ENCODE measurements at regions not wholly inside any gene's neighbourhood (a gene's known extent, or its start where the extent isn't known, plus 50 kb on each side); places are given as distances from the start of the nearest gene placed in this dataset.

DNA sequence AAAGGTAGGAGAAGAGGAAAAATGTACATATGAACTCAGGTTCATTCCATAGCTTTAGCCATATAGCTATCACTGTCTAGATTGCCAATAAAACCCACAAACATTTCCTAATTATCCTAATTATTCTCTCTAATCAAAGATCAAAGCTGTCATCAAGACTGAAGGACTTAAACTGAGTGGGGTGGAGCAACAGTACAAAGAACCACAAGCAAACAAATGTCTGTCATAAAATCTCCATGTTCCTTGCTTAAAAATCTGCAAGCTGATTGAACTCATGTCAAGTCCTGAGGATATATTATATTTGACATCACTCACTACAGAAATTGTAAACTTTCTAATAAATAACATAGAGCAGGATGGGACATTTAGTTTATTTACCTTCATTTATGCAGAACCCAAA lies 315.9 kb downstream of the SNX13 start:
- no TSS peak for BruUV-seq (replicated peaks)
- Mint-ChIP-seq H3K27me3 (ENCODE audit: insufficient read depth, unreplicated experiment) (no peaks in the 10 kb centered on the region), H3K27ac (ENCODE audit: low read depth, unreplicated experiment) (peak overlapping the region; percentile 57), H3K4me3 (ENCODE audit: unreplicated experiment) (no peak overlapping the region), H3K4me1 (ENCODE audit: insufficient read depth, unreplicated experiment) (peaks cover 19% of the 10 kb centered on the region), H3K9me3 (ENCODE audit: unreplicated experiment) (no peaks in the 10 kb centered on the region), H3K36me3 (ENCODE audit: insufficient read depth, unreplicated experiment) (no peaks in the 10 kb centered on the region)
- intact Hi-C loops (cut with micrococcal nuclease): no loop called here
- POLR2A ChIA-PET: interaction anchor here (0.7 to 1.8 kb wide), 4 partner anchors 9 to 72 kb away, joined by 4 to 7 read pairs (median 6); no protein-coding TSS in a partner anchor
- CTCF ChIA-PET: interaction anchor here (0.7 kb wide), 1 partner anchor 45 kb away, joined by 3 read pairs; no protein-coding TSS in a partner anchor
- TF ChIP-seq, protein P1, sequence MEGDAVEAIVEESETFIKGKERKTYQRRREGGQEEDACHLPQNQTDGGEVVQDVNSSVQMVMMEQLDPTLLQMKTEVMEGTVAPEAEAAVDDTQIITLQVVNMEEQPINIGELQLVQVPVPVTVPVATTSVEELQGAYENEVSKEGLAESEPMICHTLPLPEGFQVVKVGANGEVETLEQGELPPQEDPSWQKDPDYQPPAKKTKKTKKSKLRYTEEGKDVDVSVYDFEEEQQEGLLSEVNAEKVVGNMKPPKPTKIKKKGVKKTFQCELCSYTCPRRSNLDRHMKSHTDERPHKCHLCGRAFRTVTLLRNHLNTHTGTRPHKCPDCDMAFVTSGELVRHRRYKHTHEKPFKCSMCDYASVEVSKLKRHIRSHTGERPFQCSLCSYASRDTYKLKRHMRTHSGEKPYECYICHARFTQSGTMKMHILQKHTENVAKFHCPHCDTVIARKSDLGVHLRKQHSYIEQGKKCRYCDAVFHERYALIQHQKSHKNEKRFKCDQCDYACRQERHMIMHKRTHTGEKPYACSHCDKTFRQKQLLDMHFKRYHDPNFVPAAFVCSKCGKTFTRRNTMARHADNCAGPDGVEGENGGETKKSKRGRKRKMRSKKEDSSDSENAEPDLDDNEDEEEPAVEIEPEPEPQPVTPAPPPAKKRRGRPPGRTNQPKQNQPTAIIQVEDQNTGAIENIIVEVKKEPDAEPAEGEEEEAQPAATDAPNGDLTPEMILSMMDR (IDR thresholded peaks at IDR 0.05; ENCODE audit: unreplicated experiment): no peak
- no peak for DNase-seq (ENCODE audit: unreplicated experiment)

GRCh38 chr7:17625043-17625442 lies 315.3 kb downstream of the SNX13 start:
- POLR2A ChIA-PET: interaction anchor here (1.6 to 1.8 kb wide), 3 partner anchors 8 to 26 kb away, joined by 5 to 7 read pairs (median 6); no protein-coding TSS in a partner anchor
- Mint-ChIP-seq H3K4me3 (ENCODE audit: unreplicated experiment) (no peak overlapping the region), H3K4me1 (ENCODE audit: insufficient read depth, unreplicated experiment) (peaks cover 19% of the 10 kb centered on the region), H3K27me3 (ENCODE audit: insufficient read depth, unreplicated experiment) (no peaks in the 10 kb centered on the region), H3K36me3 (ENCODE audit: insufficient read depth, unreplicated experiment) (no peaks in the 10 kb centered on the region), H3K27ac (ENCODE audit: low read depth, unreplicated experiment) (no peak overlapping the region), H3K9me3 (ENCODE audit: unreplicated experiment) (no peaks in the 10 kb centered on the region)
- intact Hi-C loops (cut with micrococcal nuclease): no loop called here
- CTCF ChIA-PET: interaction anchor here (0.6 kb wide), 1 partner anchor 84 kb away, joined by 3 read pairs; no protein-coding TSS in a partner anchor
- DNase-seq (ENCODE audit: unreplicated experiment): no peak
- TF ChIP-seq, protein P1 (IDR thresholded peaks at IDR 0.05; ENCODE audit: unreplicated experiment): no peak
- BruUV-seq (replicated peaks): no TSS peak

GRCh38 chr7:17626235-17626634 lies 314.1 kb downstream of the SNX13 start:
- no peak overlapping the region for H3K4me3 Mint-ChIP-seq (ENCODE audit: unreplicated experiment)
- CTCF ChIA-PET: no interaction called here

GRCh38 chr7:17631061-17631460 lies 309.2 kb downstream of the SNX13 start:
- Mint-ChIP-seq H3K36me3 (ENCODE audit: insufficient read depth, unreplicated experiment) (no peaks in the 10 kb centered on the region), H3K9me3 (ENCODE audit: unreplicated experiment) (peaks cover 6% of the 10 kb centered on the region), H3K4me3 (ENCODE audit: unreplicated experiment) (no peak overlapping the region), H3K27ac (ENCODE audit: low read depth, unreplicated experiment) (no peak overlapping the region), H3K27me3 (ENCODE audit: insufficient read depth, unreplicated experiment) (no peaks in the 10 kb centered on the region), H3K4me1 (ENCODE audit: insufficient read depth, unreplicated experiment) (peaks cover 20% of the 10 kb centered on the region)
- ChIA-PET POLR2A (interaction anchor here (0.6 to 1.7 kb wide), 3 partner anchors 24 to 501 kb away, joined by 3 to 4 read pairs (median 3); no protein-coding TSS in a partner anchor), CTCF (interaction anchor here (0.6 to 1.1 kb wide), 5 partner anchors 17 to 574 kb away, joined by 3 to 4 read pairs (median 3); no protein-coding TSS in a partner anchor)
- DNase-seq (ENCODE audit: unreplicated experiment): no peak
- BruUV-seq (replicated peaks): no TSS peak
- TF ChIP-seq, protein P1 (IDR thresholded peaks at IDR 0.05; ENCODE audit: unreplicated experiment): no peak
- intact Hi-C loops (cut with micrococcal nuclease): no loop called here

More at GRCh38 chr7:17626235-17626634, 314.1 kb downstream of the SNX13 start:
- Mint-ChIP-seq H3K9me3 (ENCODE audit: unreplicated experiment) (no peaks in the 10 kb centered on the region), H3K36me3 (ENCODE audit: insufficient read depth, unreplicated experiment) (no peaks in the 10 kb centered on the region), H3K27ac (ENCODE audit: low read depth, unreplicated experiment) (no peak overlapping the region), H3K4me1 (ENCODE audit: insufficient read depth, unreplicated experiment) (peaks cover 19% of the 10 kb centered on the region), H3K27me3 (ENCODE audit: insufficient read depth, unreplicated experiment) (no peaks in the 10 kb centered on the region)
- intact Hi-C loops (cut with micrococcal nuclease): no loop called here
- BruUV-seq (replicated peaks): no TSS peak
- DNase-seq (ENCODE audit: unreplicated experiment): no peak
- POLR2A ChIA-PET: interaction anchor here (1.0 kb wide), 1 partner anchor 9 kb away, joined by 6 read pairs; no protein-coding TSS in a partner anchor
- TF ChIP-seq, protein P1 (IDR thresholded peaks at IDR 0.05; ENCODE audit: unreplicated experiment): no peak
